AG04450 (cell line): ENCODE measurements at regions not wholly inside any gene's neighbourhood (a gene's known extent, or its start where the extent isn't known, plus 50 kb on each side); places are given as distances from the start of the nearest gene placed in this dataset.

Source experiments
- CTCF ChIA-PET: fragments of 300-600, 350-600 bp; formaldehyde crosslinking; extraction: SDS; loops from one replicate; lab custom pipeline; 2022; ENCODE audit warnings: antibody characterized with exemption, inconsistent platforms; lab: Charles Lee
- POLR2A ChIA-PET: fragments of 350-600 bp; formaldehyde crosslinking; extraction: SDS; loops from one replicate; lab custom pipeline; 2021; ENCODE audit warnings: antibody characterized with exemption, inconsistent platforms; lab: Yijun Ruan, JAX
- DNase-seq: peaks from one replicate; pipeline ENCODE4 v3.0.0-alpha.2; 2011; ENCODE audit warnings: low read depth, low spot score
- H3K27ac ChIP-seq: one replicate; pipeline ENCODE4 v1.5.1; 2012; ENCODE audit warnings: low read depth, low read length, control low read depth
- H3K27me3 ChIP-seq: one replicate; pipeline ENCODE4 v1.6.0; 2012; ENCODE audit warnings: low read length; ENCODE audit not compliant: control insufficient read depth, insufficient read depth
- H3K4me3 ChIP-seq: 2 replicates; pipeline ENCODE4 v1.5.1; 2011; ENCODE audit warnings: mild to moderate bottlenecking, low read depth, low read length, control low read depth
- H3K9me3 ChIP-seq: 2 replicates; pipeline ENCODE4 v1.5.1; 2012; ENCODE audit warnings: low read length; ENCODE audit not compliant: control insufficient read depth, insufficient read depth
- CTCF ChIP-seq: IDR thresholded peaks from 2 replicates; pipeline ENCODE4 v1.5.1; 2011; ENCODE audit warnings: low read depth, low read length, control low read depth, inconsistent platforms

DNA sequence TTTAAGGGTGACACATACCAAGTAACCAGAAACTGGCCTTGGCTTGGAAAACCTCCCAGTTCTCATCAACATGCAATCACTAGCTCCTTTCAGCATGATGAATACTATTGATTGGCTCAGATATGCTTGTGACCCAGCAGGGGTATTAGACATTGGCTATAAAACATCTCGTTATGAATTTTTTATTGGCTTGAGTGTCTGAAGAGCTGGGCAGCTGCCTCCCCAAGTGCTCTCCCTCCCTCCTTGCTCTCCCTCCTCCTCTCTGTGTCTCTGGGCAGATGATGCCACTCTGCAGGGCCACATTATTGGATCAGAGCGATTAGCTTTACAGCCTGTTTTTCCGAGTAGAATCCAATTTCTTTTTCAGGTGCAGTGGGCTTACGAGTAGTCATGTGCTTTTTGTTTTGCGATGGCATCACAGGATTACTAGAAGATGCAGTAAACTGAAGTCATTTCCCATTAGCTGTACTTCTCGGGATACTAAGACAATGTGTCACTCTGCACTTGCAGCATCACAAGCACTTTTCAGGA lies 79.3 kb upstream of the ATF3 start:
- no peaks in the 10 kb centered on the region for H3K9me3 ChIP-seq
- H3K27ac ChIP-seq: no peak overlapping the region
- ChIA-PET POLR2A (interaction anchor here (1.0 kb wide), 1 partner anchor 79 kb away, joined by 3 read pairs; the partner anchor contains the start of gene ATF3), CTCF (interaction anchor here (0.8 to 1.7 kb wide), 3 partner anchors 9 to 73 kb away, joined by 3 to 4 read pairs (median 3); no protein-coding TSS in a partner anchor)
- no peak overlapping the region for H3K4me3 ChIP-seq
- peaks cover 38% of the 10 kb centered on the region for H3K27me3 ChIP-seq
- TF ChIP-seq CTCF: no peak
- DNase-seq: no peak

DNA sequence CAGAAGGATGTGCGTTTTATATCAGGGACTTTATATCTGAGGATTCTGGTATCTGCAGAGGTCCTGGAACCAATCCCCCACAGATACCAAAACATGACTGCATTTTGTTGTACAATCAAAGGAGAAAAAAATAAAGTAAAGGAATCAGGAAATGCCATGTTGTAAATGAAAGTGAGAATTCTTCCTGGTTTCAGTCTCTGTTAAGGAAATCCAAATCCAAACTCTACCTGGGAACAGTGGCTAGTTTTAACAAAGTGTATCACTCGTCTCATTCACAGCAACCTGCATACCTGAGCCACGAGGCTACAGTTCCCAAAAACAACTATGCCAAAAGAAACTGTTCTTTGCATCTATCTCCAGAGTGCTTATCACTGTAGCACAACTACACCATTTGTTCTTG lies 77.3 kb upstream of the ATF3 start:
- no peak overlapping the region for H3K4me3 ChIP-seq
- ChIA-PET POLR2A (no interaction called here), CTCF (no interaction called here)
- no peak overlapping the region for H3K27ac ChIP-seq
- H3K27me3 ChIP-seq: peaks cover 36% of the 10 kb centered on the region
- no peak for DNase-seq
- H3K9me3 ChIP-seq: no peaks in the 10 kb centered on the region
- no peak for TF ChIP-seq CTCF

DNA sequence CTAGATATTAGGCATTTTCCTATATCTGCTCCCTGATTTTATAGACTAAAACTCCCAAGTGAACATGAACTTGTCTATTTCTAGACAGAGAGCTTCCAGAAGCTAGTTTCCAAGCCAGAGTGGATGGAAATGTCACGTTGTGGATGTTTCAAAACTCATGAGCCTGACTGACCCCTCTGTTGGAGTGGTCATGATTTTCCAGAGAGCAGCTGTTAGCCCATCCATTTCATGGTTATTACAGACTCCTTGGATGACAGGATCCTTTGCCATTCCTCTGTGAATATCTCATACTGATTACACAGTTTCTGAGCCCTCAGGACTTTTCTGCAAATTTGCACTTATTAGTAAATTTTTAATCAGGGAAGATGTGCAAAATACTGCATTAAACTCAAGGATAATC lies 76.8 kb upstream of the ATF3 start:
- ChIA-PET CTCF (no interaction called here), POLR2A (no interaction called here)
- no peak for DNase-seq
- Histone ChIP-seq H3K9me3 (peaks cover 3% of the 10 kb centered on the region; the same call in 1 of the 2 replicates), H3K4me3 (no peak overlapping the region), H3K27ac (no peak overlapping the region), H3K27me3 (peaks cover 35% of the 10 kb centered on the region)
- TF ChIP-seq CTCF: no peak

DNA sequence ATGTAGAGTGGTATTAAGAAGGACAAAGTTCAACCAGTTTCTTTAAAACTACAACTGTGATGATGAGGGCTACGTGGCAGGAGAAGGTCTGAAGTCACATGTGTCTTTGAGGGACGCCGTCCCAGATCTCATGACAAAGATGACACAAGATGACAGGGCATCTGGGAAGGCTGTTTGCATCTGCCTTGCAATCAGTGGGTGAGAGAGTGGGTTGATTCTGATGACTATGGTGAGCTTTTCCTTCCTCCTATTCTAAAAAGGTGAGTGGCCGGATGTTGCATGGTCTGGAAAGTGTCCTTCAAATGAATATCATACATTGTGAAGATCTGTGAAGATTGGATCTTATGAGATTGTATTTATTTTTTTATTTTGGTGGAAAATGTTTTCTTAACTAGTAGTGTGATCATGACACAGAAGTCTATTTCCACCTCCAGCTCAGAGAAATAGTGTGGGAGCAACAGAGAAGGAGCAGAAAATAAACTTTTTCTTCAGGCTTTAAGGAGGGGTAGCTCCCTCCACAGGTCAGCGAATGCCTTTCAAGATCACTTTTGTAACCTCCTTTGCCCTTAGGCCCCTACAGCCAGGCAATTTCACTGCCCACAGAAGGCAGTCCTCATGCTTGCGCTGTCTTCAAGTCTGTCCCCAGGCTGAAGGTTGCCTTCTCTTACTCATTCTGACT lies 76.0 kb upstream of the ATF3 start:
- CTCF ChIA-PET: no interaction called here
- TF ChIP-seq CTCF: no peak
- Histone ChIP-seq H3K9me3 (peaks cover 8% of the 10 kb centered on the region), H3K4me3 (no peak overlapping the region), H3K27me3 (peaks cover 30% of the 10 kb centered on the region), H3K27ac (no peak overlapping the region)
- POLR2A ChIA-PET: no interaction called here
- DNase-seq: no peak

DNA sequence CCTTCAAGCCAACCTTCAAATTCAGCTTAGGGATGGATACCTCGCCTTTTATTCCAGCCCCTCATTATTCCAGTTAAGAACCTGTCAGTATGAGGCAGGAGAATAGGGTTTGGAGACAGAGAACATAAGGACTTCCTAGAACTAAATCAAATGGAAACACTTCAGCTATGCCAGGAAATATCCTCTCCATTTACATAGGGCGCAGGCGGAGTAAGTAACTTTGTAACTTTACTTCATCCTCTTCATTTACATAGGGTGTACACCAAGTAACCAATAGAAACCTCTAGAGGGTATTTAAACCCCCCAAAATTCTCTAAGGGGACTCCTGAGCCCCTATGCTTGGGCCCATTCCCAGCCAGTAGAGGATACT lies 75.4 kb upstream of the ATF3 start:
- no peak for DNase-seq
- H3K27ac ChIP-seq: no peak overlapping the region
- TF ChIP-seq CTCF: no peak
- H3K9me3 ChIP-seq: peaks cover 8% of the 10 kb centered on the region
- ChIA-PET POLR2A (no interaction called here), CTCF (no interaction called here)
- peaks cover 30% of the 10 kb centered on the region for H3K27me3 ChIP-seq
- no peak overlapping the region for H3K4me3 ChIP-seq
